Neural cell (in vitro differentiated cells): ENCODE measurements at regions not wholly inside any gene's neighbourhood (a gene's known extent, or its start where the extent isn't known, plus 50 kb on each side); places are given as distances from the start of the nearest gene placed in this dataset.

Experiments used
- EP300 ChIP-seq: fragments of 450-650 bp; conservative IDR thresholded peaks from 2 replicates; pipeline ENCODE4 v1.6.1; 2014; ENCODE audit warnings: antibody characterized with exemption, mild to moderate bottlenecking, moderate library complexity; ENCODE audit not compliant: poor library complexity, severe bottlenecking
- EZH2 ChIP-seq: fragments of 200-600, 300-800 bp; shearing (Covaris generic), sonication (generic); IDR thresholded peaks from 2 replicates; pipeline ENCODE4 v1.6.1; 2014; ENCODE audit warnings: antibody characterized with exemption, low read length, borderline replicate concordance, mild to moderate bottlenecking; ENCODE audit not compliant: insufficient read depth, poor library complexity, severe bottlenecking
- MXI1 ChIP-seq: fragments of 450-650 bp; conservative IDR thresholded peaks from 2 replicates; pipeline ENCODE4 v1.6.1; 2014; ENCODE audit warnings: antibody characterized with exemption, mild to moderate bottlenecking; ENCODE audit not compliant: poor library complexity, severe bottlenecking
- POLR2AphosphoS5 ChIP-seq: IDR thresholded peaks from 2 replicates; pipeline ENCODE4 v1.6.1; 2012
- RAD21 ChIP-seq: fragments of 450-650 bp; conservative IDR thresholded peaks from 2 replicates; pipeline ENCODE4 v1.6.1; 2014; ENCODE audit warnings: antibody characterized with exemption, mild to moderate bottlenecking, moderate library complexity
- SMC3 ChIP-seq: fragments of 450-650 bp; conservative IDR thresholded peaks from 2 replicates; pipeline ENCODE4 v1.6.1; 2014; ENCODE audit warnings: antibody characterized with exemption, mild to moderate bottlenecking, moderate library complexity; ENCODE audit not compliant: poor library complexity
- TAF1 ChIP-seq: IDR thresholded peaks from 2 replicates; pipeline ENCODE4 v1.6.1; 2012; ENCODE audit warnings: low read depth
- TF ChIP-seq, protein P1 (sequence below): fragments of 450-650 bp; IDR thresholded peaks from 2 replicates; pipeline ENCODE4 v1.5.1; 2014; ENCODE audit warnings: antibody characterized with exemption, mild to moderate bottlenecking, moderate library complexity; ENCODE audit not compliant: poor library complexity, severe bottlenecking
- TF ChIP-seq, protein P2 (sequence below): IDR thresholded peaks from 2 replicates; pipeline ENCODE4 v1.6.1; 2012; ENCODE audit warnings: borderline replicate concordance

DNA sequence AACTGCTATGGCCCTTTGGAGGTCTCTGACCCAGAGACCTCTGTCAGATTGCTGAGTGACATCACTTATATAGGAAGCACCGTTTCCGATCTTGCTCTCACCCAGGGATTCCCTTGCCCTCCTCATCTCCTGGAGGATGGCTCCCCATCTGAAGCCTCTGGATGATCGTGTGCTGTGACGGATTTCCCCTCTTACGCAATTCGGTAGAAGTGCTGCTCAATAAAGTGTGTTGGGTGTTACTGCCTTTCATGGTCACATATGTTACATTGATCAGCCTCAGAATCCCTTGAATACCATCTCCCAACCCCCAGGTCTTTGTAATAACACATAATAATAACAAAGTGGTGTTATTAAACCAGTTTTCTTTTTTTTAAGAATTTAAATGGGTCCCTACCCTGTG is 107.3 kb upstream of the CLEC14A start:
- TF ChIP-seq, protein P1, sequence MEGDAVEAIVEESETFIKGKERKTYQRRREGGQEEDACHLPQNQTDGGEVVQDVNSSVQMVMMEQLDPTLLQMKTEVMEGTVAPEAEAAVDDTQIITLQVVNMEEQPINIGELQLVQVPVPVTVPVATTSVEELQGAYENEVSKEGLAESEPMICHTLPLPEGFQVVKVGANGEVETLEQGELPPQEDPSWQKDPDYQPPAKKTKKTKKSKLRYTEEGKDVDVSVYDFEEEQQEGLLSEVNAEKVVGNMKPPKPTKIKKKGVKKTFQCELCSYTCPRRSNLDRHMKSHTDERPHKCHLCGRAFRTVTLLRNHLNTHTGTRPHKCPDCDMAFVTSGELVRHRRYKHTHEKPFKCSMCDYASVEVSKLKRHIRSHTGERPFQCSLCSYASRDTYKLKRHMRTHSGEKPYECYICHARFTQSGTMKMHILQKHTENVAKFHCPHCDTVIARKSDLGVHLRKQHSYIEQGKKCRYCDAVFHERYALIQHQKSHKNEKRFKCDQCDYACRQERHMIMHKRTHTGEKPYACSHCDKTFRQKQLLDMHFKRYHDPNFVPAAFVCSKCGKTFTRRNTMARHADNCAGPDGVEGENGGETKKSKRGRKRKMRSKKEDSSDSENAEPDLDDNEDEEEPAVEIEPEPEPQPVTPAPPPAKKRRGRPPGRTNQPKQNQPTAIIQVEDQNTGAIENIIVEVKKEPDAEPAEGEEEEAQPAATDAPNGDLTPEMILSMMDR: no peak
- TF ChIP-seq, protein P2, sequence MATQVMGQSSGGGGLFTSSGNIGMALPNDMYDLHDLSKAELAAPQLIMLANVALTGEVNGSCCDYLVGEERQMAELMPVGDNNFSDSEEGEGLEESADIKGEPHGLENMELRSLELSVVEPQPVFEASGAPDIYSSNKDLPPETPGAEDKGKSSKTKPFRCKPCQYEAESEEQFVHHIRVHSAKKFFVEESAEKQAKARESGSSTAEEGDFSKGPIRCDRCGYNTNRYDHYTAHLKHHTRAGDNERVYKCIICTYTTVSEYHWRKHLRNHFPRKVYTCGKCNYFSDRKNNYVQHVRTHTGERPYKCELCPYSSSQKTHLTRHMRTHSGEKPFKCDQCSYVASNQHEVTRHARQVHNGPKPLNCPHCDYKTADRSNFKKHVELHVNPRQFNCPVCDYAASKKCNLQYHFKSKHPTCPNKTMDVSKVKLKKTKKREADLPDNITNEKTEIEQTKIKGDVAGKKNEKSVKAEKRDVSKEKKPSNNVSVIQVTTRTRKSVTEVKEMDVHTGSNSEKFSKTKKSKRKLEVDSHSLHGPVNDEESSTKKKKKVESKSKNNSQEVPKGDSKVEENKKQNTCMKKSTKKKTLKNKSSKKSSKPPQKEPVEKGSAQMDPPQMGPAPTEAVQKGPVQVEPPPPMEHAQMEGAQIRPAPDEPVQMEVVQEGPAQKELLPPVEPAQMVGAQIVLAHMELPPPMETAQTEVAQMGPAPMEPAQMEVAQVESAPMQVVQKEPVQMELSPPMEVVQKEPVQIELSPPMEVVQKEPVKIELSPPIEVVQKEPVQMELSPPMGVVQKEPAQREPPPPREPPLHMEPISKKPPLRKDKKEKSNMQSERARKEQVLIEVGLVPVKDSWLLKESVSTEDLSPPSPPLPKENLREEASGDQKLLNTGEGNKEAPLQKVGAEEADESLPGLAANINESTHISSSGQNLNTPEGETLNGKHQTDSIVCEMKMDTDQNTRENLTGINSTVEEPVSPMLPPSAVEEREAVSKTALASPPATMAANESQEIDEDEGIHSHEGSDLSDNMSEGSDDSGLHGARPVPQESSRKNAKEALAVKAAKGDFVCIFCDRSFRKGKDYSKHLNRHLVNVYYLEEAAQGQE: no peak
- no peak for TF ChIP-seq EZH2
- no peak for TF ChIP-seq EP300
- no peak for TF ChIP-seq POLR2AphosphoS5
- TF ChIP-seq TAF1: no peak
- TF ChIP-seq RAD21: no peak
- no peak for TF ChIP-seq MXI1
- TF ChIP-seq SMC3: no peak
